Lung microvascular endothelial cell (primary cell): ENCODE measurements at regions not wholly inside any gene's neighbourhood (a gene's known extent, or its start where the extent isn't known, plus 50 kb on each side); places are given as distances from the start of the nearest gene placed in this dataset.

ENCODE experiments used
- DNase-seq, 2 donors: peaks; one replicate each; pipeline versions ENCODE4 v3.0.0 to v3.0.0-alpha.2; 2010; ENCODE audit warnings: low read depth in 2 of 2

- no peak for DNase-seq
Observed at GRCh38 chr21:41671859-41672542, 94.9 kb downstream of the RIPK4 start.

GRCh38 chr21:41671212-41671762 lies 95.6 kb downstream of the RIPK4 start:
- no peak for DNase-seq

- DNase-seq: no peak
Observed at GRCh38 chr21:41670056-41670805, 96.6 kb downstream of the RIPK4 start.

- no peak for DNase-seq
Observed at GRCh38 chr21:41669533-41669830, 97.4 kb downstream of the RIPK4 start.

- no peak for DNase-seq
Observed at GRCh38 chr21:41668686-41669532, 97.9 kb downstream of the RIPK4 start.

GRCh38 chr21:41668051-41668541 lies 98.8 kb downstream of the RIPK4 start:
- no peak for DNase-seq

GRCh38 chr21:41667136-41667535 lies 99.7 kb downstream of the RIPK4 start:
- DNase-seq: no peak

GRCh38 chr21:41666641-41667081 lies 100.2 kb downstream of the RIPK4 start:
- DNase-seq: no peak

GRCh38 chr21:41665766-41666595 lies 100.9 kb downstream of the RIPK4 start:
- DNase-seq: no peak

- peak; percentile 74 to 93 for DNase-seq
Observed at GRCh38 chr21:41664881-41665765, 101.7 kb downstream of the RIPK4 start.

GRCh38 chr21:41663805-41664788 lies 102.8 kb downstream of the RIPK4 start:
- peak; percentile 65 to 75 for DNase-seq

GRCh38 chr21:41662761-41663160 lies 104.1 kb downstream of the RIPK4 start:
- no peak for DNase-seq

GRCh38 chr21:41662161-41662560 lies 104.7 kb downstream of the RIPK4 start:
- no peak for DNase-seq

GRCh38 chr21:41660748-41661147 lies 106.1 kb downstream of the RIPK4 start:
- DNase-seq: no peak

- peak; percentile 20 to 52 for DNase-seq
Observed at GRCh38 chr21:41659791-41660560, 106.9 kb downstream of the RIPK4 start.

- DNase-seq: no peak
Observed at GRCh38 chr21:41656946-41657525, 109.8 kb downstream of the RIPK4 start.

- DNase-seq: no peak
Observed at GRCh38 chr21:41655259-41655658, 111.6 kb downstream of the RIPK4 start.
